Endothelial cell of umbilical vein (primary cell): ENCODE measurements at regions not wholly inside any gene's neighbourhood (a gene's known extent, or its start where the extent isn't known, plus 50 kb on each side); places are given as distances from the start of the nearest gene placed in this dataset.

ENCODE experiments used
- BruUV-seq: library from RNA; stranded (reverse); fragments of 400-500 nt; replicated peaks from 2 replicates; lab custom pipeline; 2021; lab: Mats Ljungman, UMichigan
- CTCF ChIA-PET: fragments of 300-600, 350-600 bp; sonication (Branson Sonifier 250); formaldehyde crosslinking; loops from one replicate; lab custom pipeline; 2021; ENCODE audit warnings: antibody characterized with exemption, inconsistent platforms; lab: Charles Lee
- POLR2A ChIA-PET: fragments of 300-600, 350-600 bp; sonication (Branson Sonifier 250); formaldehyde crosslinking; loops from one replicate; lab custom pipeline; 2021; ENCODE audit warnings: antibody characterized with exemption, inconsistent platforms; lab: Charles Lee
- DNase-seq: peaks from one replicate; pipeline ENCODE4 v3.0.0-alpha.2; 2011; ENCODE audit warnings: low read depth, low spot score
- FAIRE-seq: peaks from 2 replicates; lab custom pipeline; 2011; peaks lifted over from hg19 to GRCh38; lab: Jason Lieb, UNC
- H2AFZ ChIP-seq: 2 replicates; pipeline ENCODE4 v1.6.0; 2012; ENCODE audit warnings: low read depth, low read length, control low read depth, inconsistent platforms
- H3K27ac ChIP-seq: 2 replicates; pipeline ENCODE4 v1.5.1; 2011; ENCODE audit warnings: low read depth, mild to moderate bottlenecking, control low read depth, low read length, moderate library complexity; ENCODE audit not compliant: insufficient read depth
- H3K27me3 ChIP-seq, 2 experiments: 2 replicates each; pipeline versions ENCODE4 v1.6.0 to v1.6.1; 2011; ENCODE audit warnings: low read length in 2 of 2, mixed read lengths in 1 of 2; ENCODE audit not compliant: control insufficient read depth in 2 of 2, insufficient read depth in 2 of 2
- H3K36me3 ChIP-seq, 2 experiments: 2 replicates in 1 of 2; 3 replicates in 1 of 2; pipeline ENCODE4 v1.5.1; 2011; ENCODE audit warnings: low read length in 2 of 2, mild to moderate bottlenecking in 1 of 2, moderate library complexity in 1 of 2; ENCODE audit not compliant: control insufficient read depth in 2 of 2, insufficient read depth in 2 of 2; ENCODE audit errors: extremely low read depth in 1 of 2
- H3K4me1 ChIP-seq: 3 replicates; pipeline ENCODE4 v1.5.1; 2011; ENCODE audit warnings: mild to moderate bottlenecking, low read length; ENCODE audit not compliant: control insufficient read depth, insufficient read depth; ENCODE audit errors: extremely low read depth
- H3K4me2 ChIP-seq: 2 replicates; pipeline ENCODE4 v1.6.1; 2011; ENCODE audit warnings: low read length, control low read depth, mixed read lengths; ENCODE audit not compliant: insufficient read depth
- H3K4me3 ChIP-seq, 3 experiments: fragments of 200-600 bp in 1 of 3; sonication (generic), shearing (Covaris generic) in 1 of 3; replicated peaks in 1 of 3; 2 replicates each; pipeline ENCODE4 v1.5.1; 2011 to 2016; ENCODE audit warnings: control low read depth in 3 of 3, low read length in 3 of 3, mild to moderate bottlenecking in 2 of 3, inconsistent platforms in 1 of 3, low read depth in 1 of 3, moderate library complexity in 1 of 3; ENCODE audit not compliant: insufficient read depth in 1 of 3
- H3K79me2 ChIP-seq: 2 replicates; pipeline ENCODE4 v1.6.0; 2012; ENCODE audit warnings: low read length, inconsistent platforms; ENCODE audit not compliant: control insufficient read depth, insufficient read depth
- H3K9ac ChIP-seq: replicated peaks from 2 replicates; pipeline ENCODE3; 2011; ENCODE audit warnings: low read length, control low read depth; ENCODE audit not compliant: insufficient read depth; ENCODE audit errors: extremely low read depth
- H3K9me1 ChIP-seq: replicated peaks from 3 replicates; pipeline ENCODE4 v1.6.0; 2011; ENCODE audit warnings: mild to moderate bottlenecking, low read length; ENCODE audit not compliant: control insufficient read depth, insufficient read depth; ENCODE audit errors: extremely low read depth
- H3K9me3 ChIP-seq: replicated peaks from 2 replicates; pipeline ENCODE4 v1.5.1; 2012; ENCODE audit warnings: low read length, inconsistent platforms; ENCODE audit not compliant: control insufficient read depth, insufficient read depth
- H4K20me1 ChIP-seq: replicated peaks from 2 replicates; pipeline ENCODE3; 2011; ENCODE audit warnings: mild to moderate bottlenecking, low read length; ENCODE audit not compliant: control insufficient read depth, insufficient read depth; ENCODE audit errors: extremely low read depth
- EZH2 ChIP-seq: IDR thresholded peaks from 2 replicates; pipeline ENCODE4 v1.6.1; 2012; ENCODE audit warnings: borderline replicate concordance, low read depth, mild to moderate bottlenecking, moderate library complexity, low read length, inconsistent platforms; ENCODE audit not compliant: severe bottlenecking
- FOS ChIP-seq: IDR thresholded peaks from 2 replicates; pipeline ENCODE4 v1.6.1; 2011; ENCODE audit warnings: mild to moderate bottlenecking, low read length, moderate library complexity, borderline replicate concordance; ENCODE audit not compliant: insufficient read depth
- GATA2 ChIP-seq: IDR thresholded peaks from 2 replicates; pipeline ENCODE4 v1.7.0; 2011; ENCODE audit warnings: low read depth, mild to moderate bottlenecking, moderate library complexity, mixed read lengths, low read length; ENCODE audit not compliant: insufficient read length, insufficient read depth
- JUN ChIP-seq: IDR thresholded peaks from 2 replicates; pipeline ENCODE4 v1.6.1; 2011; ENCODE audit warnings: borderline replicate concordance, low read depth; ENCODE audit not compliant: insufficient read length, insufficient read depth
- MYC ChIP-seq: IDR thresholded peaks from one replicate; pipeline ENCODE4 v1.6.1; 2011; ENCODE audit warnings: mild to moderate bottlenecking, low read depth, low read length
- POLR2A ChIP-seq: IDR thresholded peaks from 2 replicates; pipeline ENCODE4 v1.6.1; 2012; ENCODE audit warnings: low read depth, mild to moderate bottlenecking, control low read depth, low read length
- POLR2AphosphoS5 ChIP-seq: IDR thresholded peaks from 2 replicates; pipeline ENCODE4 v1.6.1; 2012; ENCODE audit warnings: low read depth, mild to moderate bottlenecking, control low read depth, low read length, moderate library complexity; ENCODE audit not compliant: insufficient read depth
- dilution Hi-C: fragments of 300-500 bp; cut with MboI; formaldehyde crosslinking; loops from one replicate; pipeline ENCODE4 v1.15.0; 2019; ENCODE audit warnings: low sequenced_read_pairs; ENCODE audit not compliant: extremely low pct_ligation_motif_present
- intact Hi-C: fragments of 100-400 bp; cut with micrococcal nuclease; formaldehyde crosslinking; loops from one replicate; pipeline ENCODE4 v1.10.0; 2022
- TF ChIP-seq, protein P1 (sequence below), 2 donors: IDR thresholded peaks; 1 replicate in 1 of 2; 2 replicates in 1 of 2; pipeline ENCODE4 v1.5.1; 2011; ENCODE audit warnings: low read length in 2 of 2, mild to moderate bottlenecking in 2 of 2, moderate library complexity in 2 of 2, control low read depth in 1 of 2, inconsistent platforms in 1 of 2, low read depth in 1 of 2; ENCODE audit not compliant: insufficient read depth in 1 of 2; ENCODE audit errors: extremely low read depth in 1 of 2
- TF ChIP-seq, protein P2 (sequence below): IDR thresholded peaks from 2 replicates; pipeline ENCODE4 v1.6.1; 2011; ENCODE audit not compliant: insufficient read depth, insufficient read length

DNA sequence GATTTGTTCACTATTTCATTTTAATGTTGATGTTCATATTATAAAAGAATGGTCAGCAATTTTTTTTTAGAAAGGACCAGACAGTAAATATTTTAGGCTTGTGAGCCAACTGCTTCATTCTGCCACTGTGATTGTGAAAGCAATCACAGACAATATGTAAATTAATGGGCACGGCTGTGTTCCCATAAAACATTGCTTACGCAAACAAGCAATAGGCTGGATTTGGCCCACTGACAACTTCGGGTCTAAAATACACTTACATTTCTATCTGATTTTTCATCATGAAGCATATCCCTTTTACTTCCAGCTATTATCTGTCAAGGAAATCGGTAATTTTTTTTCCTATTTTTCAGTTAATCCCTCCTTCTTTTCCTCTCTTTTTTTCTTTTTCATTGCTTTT lies 182.2 kb upstream of the CDH2 start:
- ChIA-PET CTCF (no interaction called here), POLR2A (no interaction called here)
- Histone ChIP-seq H3K27me3 (peaks cover 2 to 3% of the 10 kb centered on the region in 2 experiments), H3K9ac (no peak overlapping the region), H3K9me1 (no peaks in the 10 kb centered on the region), H3K4me2 (no peak overlapping the region), H3K4me1 (no peaks in the 10 kb centered on the region), H3K9me3 (no peaks in the 10 kb centered on the region), H2AFZ (no peak overlapping the region), H3K27ac (no peak overlapping the region), H3K4me3 (no peak overlapping the region), H4K20me1 (no peaks in the 10 kb centered on the region), H3K36me3 (no peaks in the 10 kb centered on the region), H3K79me2 (no peaks in the 10 kb centered on the region)
- dilution Hi-C loops, result no loop called here
- BruUV-seq, result no TSS peak
- FAIRE-seq, result no peak
- no peak for DNase-seq
- intact Hi-C loops, result no loop called here
- TF ChIP-seq, protein P1, sequence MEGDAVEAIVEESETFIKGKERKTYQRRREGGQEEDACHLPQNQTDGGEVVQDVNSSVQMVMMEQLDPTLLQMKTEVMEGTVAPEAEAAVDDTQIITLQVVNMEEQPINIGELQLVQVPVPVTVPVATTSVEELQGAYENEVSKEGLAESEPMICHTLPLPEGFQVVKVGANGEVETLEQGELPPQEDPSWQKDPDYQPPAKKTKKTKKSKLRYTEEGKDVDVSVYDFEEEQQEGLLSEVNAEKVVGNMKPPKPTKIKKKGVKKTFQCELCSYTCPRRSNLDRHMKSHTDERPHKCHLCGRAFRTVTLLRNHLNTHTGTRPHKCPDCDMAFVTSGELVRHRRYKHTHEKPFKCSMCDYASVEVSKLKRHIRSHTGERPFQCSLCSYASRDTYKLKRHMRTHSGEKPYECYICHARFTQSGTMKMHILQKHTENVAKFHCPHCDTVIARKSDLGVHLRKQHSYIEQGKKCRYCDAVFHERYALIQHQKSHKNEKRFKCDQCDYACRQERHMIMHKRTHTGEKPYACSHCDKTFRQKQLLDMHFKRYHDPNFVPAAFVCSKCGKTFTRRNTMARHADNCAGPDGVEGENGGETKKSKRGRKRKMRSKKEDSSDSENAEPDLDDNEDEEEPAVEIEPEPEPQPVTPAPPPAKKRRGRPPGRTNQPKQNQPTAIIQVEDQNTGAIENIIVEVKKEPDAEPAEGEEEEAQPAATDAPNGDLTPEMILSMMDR (IDR thresholded peaks at IDR 0.05; ENCODE audit: extremely low read depth in 1 of 2, insufficient read depth in 1 of 2, low read depth in 1 of 2, low read length in 2 of 2), result no peak
- TF ChIP-seq POLR2A, result no peak
- TF ChIP-seq, protein P2, sequence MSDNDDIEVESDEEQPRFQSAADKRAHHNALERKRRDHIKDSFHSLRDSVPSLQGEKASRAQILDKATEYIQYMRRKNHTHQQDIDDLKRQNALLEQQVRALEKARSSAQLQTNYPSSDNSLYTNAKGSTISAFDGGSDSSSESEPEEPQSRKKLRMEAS, result no peak
- no peak for TF ChIP-seq POLR2AphosphoS5
- TF ChIP-seq MYC, result no peak
- TF ChIP-seq GATA2, result no peak
- TF ChIP-seq EZH2, result no peak
- TF ChIP-seq FOS, result no peak
- no peak for TF ChIP-seq JUN
